Cardiac fibroblast (primary cell): ENCODE measurements at regions not wholly inside any gene's neighbourhood (a gene's known extent, or its start where the extent isn't known, plus 50 kb on each side); places are given as distances from the start of the nearest gene placed in this dataset.

Experiments used
- DNase-seq, 2 donors: peaks; one replicate each; pipeline versions ENCODE4 v3.0.0 to v3.0.0-alpha.2; 2010; ENCODE audit warnings: low read depth in 2 of 2
- H3K4me3 ChIP-seq, 2 donors: replicated peaks in 1 of 2; 1 replicate in 1 of 2; 2 replicates in 1 of 2; pipeline ENCODE4 v1.5.1; 2011; ENCODE audit warnings: low read depth in 2 of 2, low read length in 2 of 2, mild to moderate bottlenecking in 2 of 2, moderate library complexity in 1 of 2
- CTCF ChIP-seq: IDR thresholded peaks from one replicate; pipeline ENCODE4 v1.5.1; 2011; ENCODE audit warnings: low read depth, mild to moderate bottlenecking, low read length, inconsistent platforms

GRCh38 chr11:115682888-115683287 is 178.7 kb upstream of the CADM1 start:
- no peak for TF ChIP-seq CTCF
- DNase-seq, result no peak
- H3K4me3 ChIP-seq, result no peak overlapping the region

- DNase-seq, result peak in 1 of 2 donors; percentile 11
- no peak for TF ChIP-seq CTCF
These were observed 177.9 kb upstream of the CADM1 start for GRCh38 chr11:115682101-115682500.

GRCh38 chr11:115679945-115680344 is 175.7 kb upstream of the CADM1 start:
- no peak for TF ChIP-seq CTCF
- no peak overlapping the region for H3K4me3 ChIP-seq
- DNase-seq, result no peak

More at GRCh38 chr11:115682101-115682500, 177.9 kb upstream of the CADM1 start:
- H3K4me3 ChIP-seq, result no peak overlapping the region

- H3K4me3 ChIP-seq, result no peak overlapping the region
- no peak for DNase-seq
- TF ChIP-seq CTCF, result no peak
These were observed 174.7 kb upstream of the CADM1 start for GRCh38 chr11:115678942-115679341.

GRCh38 chr11:115677190-115677589 is 173.0 kb upstream of the CADM1 start:
- DNase-seq, result no peak
- no peak for TF ChIP-seq CTCF
- no peak overlapping the region for H3K4me3 ChIP-seq

- peak in 1 of 2 donors; percentile 9 for DNase-seq
- no peak overlapping the region for H3K4me3 ChIP-seq
- no peak for TF ChIP-seq CTCF
These were observed 172.6 kb upstream of the CADM1 start for GRCh38 chr11:115676768-115677167.

GRCh38 chr11:115676206-115676605 is 172.0 kb upstream of the CADM1 start:
- TF ChIP-seq CTCF, result no peak

More at GRCh38 chr11:115676206-115676605, 172.0 kb upstream of the CADM1 start:
- H3K4me3 ChIP-seq, result no peak overlapping the region
- no peak for DNase-seq
